ENCODE measurements at regions not wholly inside any gene's neighbourhood (a gene's known extent, or its start where the extent isn't known, plus 50 kb on each side); places are given as distances from the start of the nearest gene placed in this dataset.

GRCh38 chr5:104088876-104089778, 526.5 kb upstream of the NUDT12 start:
- BruUV-seq (replicated peaks): no TSS peak
- DNase-seq (ENCODE audit: low spot score): peak; percentile 84
- POLR2A ChIA-PET (ENCODE audit: low non-redundant PET): no interaction called here
- H3K4me3 ChIP-seq (ENCODE audit: low read depth, low read length, poor library complexity, severe bottlenecking): no peak overlapping the region
- no peaks in the 10 kb centered on the region for H3K27me3 ChIP-seq (replicated peaks; ENCODE audit: insufficient read depth, low read depth, low read length, poor library complexity)
- H3K9me3 ChIP-seq (ENCODE audit: low read depth, low read length, poor library complexity, severe bottlenecking): no peaks in the 10 kb centered on the region
- intact Hi-C loops (cut with micrococcal nuclease; ENCODE audit: unreplicated experiment): no loop called here
- no peak overlapping the region for H3K27ac ChIP-seq (ENCODE audit: low read depth, low read length, poor library complexity, severe bottlenecking)
- CTCF ChIA-PET: interaction anchor here (1.0 kb wide), 1 partner anchor 281 kb away, joined by 3 read pairs; no protein-coding TSS in a partner anchor
- no peak for TF ChIP-seq EZH2 (IDR thresholded peaks at IDR 0.05; ENCODE audit: borderline replicate concordance, low read depth, low read length, poor library complexity, severe bottlenecking)
- no peak for TF ChIP-seq CTCF (conservative IDR thresholded peaks at IDR 0.05; ENCODE audit: low read depth, low read length)
- H3K4me1 ChIP-seq (ENCODE audit: insufficient read depth, low read length, poor library complexity, severe bottlenecking): no peaks in the 10 kb centered on the region
- no peaks in the 10 kb centered on the region for H3K36me3 ChIP-seq (ENCODE audit: insufficient read depth, low read length, poor library complexity, severe bottlenecking)

GRCh38 chr5:104084896-104085295, 522.3 kb upstream of the NUDT12 start:
- POLR2A ChIA-PET (ENCODE audit: low non-redundant PET): no interaction called here
- BruUV-seq (replicated peaks): no TSS peak
- CTCF ChIA-PET: no interaction called here

GRCh38 chr5:104082754-104083153, 520.2 kb upstream of the NUDT12 start:
- no peak for DNase-seq (ENCODE audit: low spot score)
- ChIA-PET POLR2A (ENCODE audit: low non-redundant PET) (no interaction called here), CTCF (no interaction called here)
- Histone ChIP-seq H3K4me1 (ENCODE audit: insufficient read depth, low read length, poor library complexity, severe bottlenecking) (peaks cover 9% of the 10 kb centered on the region), H3K36me3 (ENCODE audit: insufficient read depth, low read length, poor library complexity, severe bottlenecking) (no peaks in the 10 kb centered on the region), H3K27ac (ENCODE audit: low read depth, low read length, poor library complexity, severe bottlenecking) (no peak overlapping the region), H3K9me3 (ENCODE audit: low read depth, low read length, poor library complexity, severe bottlenecking) (no peaks in the 10 kb centered on the region), H3K4me3 (ENCODE audit: low read depth, low read length, poor library complexity, severe bottlenecking) (no peak overlapping the region), H3K27me3 (replicated peaks; ENCODE audit: insufficient read depth, low read depth, low read length, poor library complexity) (no peaks in the 10 kb centered on the region)
- intact Hi-C loops (cut with micrococcal nuclease; ENCODE audit: unreplicated experiment): no loop called here
- no TSS peak for BruUV-seq (replicated peaks)
- TF ChIP-seq EZH2 (IDR thresholded peaks at IDR 0.05; ENCODE audit: borderline replicate concordance, low read depth, low read length, poor library complexity, severe bottlenecking) (no peak), CTCF (conservative IDR thresholded peaks at IDR 0.05; ENCODE audit: low read depth, low read length) (peak; percentile 31; the same call in 1 of the 2 replicates)

More at GRCh38 chr5:104084896-104085295, 522.3 kb upstream of the NUDT12 start:
- Histone ChIP-seq H3K9me3 (ENCODE audit: low read depth, low read length, poor library complexity, severe bottlenecking) (no peaks in the 10 kb centered on the region), H3K4me1 (ENCODE audit: insufficient read depth, low read length, poor library complexity, severe bottlenecking) (peaks cover 9% of the 10 kb centered on the region), H3K27me3 (replicated peaks; ENCODE audit: insufficient read depth, low read depth, low read length, poor library complexity) (no peaks in the 10 kb centered on the region), H3K36me3 (ENCODE audit: insufficient read depth, low read length, poor library complexity, severe bottlenecking) (no peaks in the 10 kb centered on the region), H3K4me3 (ENCODE audit: low read depth, low read length, poor library complexity, severe bottlenecking) (no peak overlapping the region), H3K27ac (ENCODE audit: low read depth, low read length, poor library complexity, severe bottlenecking) (no peak overlapping the region)
- no peak for TF ChIP-seq EZH2 (IDR thresholded peaks at IDR 0.05; ENCODE audit: borderline replicate concordance, low read depth, low read length, poor library complexity, severe bottlenecking)
- no peak for TF ChIP-seq CTCF (conservative IDR thresholded peaks at IDR 0.05; ENCODE audit: low read depth, low read length)
- intact Hi-C loops (cut with micrococcal nuclease; ENCODE audit: unreplicated experiment): no loop called here
- no peak for DNase-seq (ENCODE audit: low spot score)

All from A673 (cell line).